HCEC 1CT (cell line): ENCODE measurements at regions not wholly inside any gene's neighbourhood (a gene's known extent, or its start where the extent isn't known, plus 50 kb on each side); places are given as distances from the start of the nearest gene placed in this dataset.
"Not testable (repeated sequence)": the region's sequence is repeated elsewhere in the genome, so short reads cannot be mapped to it uniquely, and the experiment has no call there.

Experiments used
- DNase-seq: peaks from one replicate; pipeline ENCODE4 v3.0.0-alpha.2; 2017

DNA sequence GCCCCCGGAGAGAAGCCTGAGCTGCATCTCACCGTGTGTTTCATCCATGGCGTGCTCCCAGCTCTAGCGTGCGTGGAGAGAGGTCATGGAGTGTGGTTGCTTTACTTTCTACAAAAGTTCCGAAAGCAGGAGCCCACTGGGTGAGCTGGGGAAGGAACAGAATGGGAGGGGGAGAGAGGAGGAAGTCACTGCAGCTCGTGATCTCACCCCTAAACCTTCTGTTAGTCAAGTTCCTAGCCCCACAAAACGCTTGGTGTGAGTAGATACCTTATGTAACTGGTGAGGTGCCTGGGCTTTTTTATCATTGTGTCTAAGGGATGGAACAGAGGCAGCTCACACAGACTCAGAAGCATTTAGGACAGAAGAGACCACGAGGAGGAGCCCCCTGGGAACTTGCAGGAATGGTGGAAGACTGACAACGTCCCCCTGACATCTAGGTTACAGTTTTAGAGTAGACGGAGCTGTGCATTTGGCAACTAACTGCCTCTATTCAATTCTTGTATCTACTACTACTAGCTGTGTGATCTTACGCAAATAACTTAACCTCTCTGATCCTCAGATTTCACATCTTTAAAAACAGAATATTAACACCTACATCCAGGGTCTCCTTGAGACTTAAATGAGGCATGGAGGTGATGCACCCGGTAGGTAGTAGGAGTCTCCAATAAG is 123.3 kb downstream of the ARL4C start:
- DNase-seq, result no peak

DNA sequence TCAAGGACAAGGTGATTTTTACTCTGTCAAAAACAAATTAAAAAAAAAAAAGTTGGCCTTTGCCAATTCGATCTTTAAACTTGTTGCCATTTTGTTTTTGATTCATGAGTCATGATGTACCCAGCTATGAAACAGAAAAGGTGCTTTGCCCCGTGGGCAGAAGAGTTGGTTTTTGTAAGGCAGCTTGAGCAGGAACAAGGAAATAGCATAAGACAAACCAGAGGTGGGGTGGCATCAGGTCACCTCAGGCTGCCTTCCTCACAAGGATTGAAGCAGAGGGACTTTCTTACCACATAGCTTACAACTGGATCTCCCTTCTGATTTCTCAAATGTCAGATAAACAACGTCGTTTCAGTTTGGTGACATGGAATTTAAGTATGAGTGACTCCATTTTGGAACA is 123.8 kb downstream of the ARL4C start:
- no peak for DNase-seq

- no peak for DNase-seq
Observed at GRCh38 chr2:234372506-234372905, 124.4 kb downstream of the ARL4C start.

DNA sequence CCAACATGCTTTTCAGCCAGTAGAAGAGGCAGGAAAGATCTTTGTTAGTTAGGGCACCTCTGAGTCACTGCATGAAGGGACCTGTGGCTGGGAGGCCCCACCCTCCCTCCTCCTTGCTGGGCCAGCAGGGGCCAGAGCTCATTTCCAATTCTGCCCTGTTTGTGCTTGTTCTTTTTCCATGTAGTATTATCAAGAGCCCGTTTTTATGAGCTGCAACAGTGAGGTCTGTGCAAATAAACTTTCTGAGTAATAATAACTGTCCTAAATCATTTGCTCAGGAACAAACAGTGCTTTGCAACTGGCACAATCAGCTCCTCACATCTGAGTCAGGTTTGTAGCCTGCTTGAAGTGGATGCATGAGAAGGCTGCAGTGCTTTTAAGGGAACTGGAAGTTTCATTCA is 128.0 kb downstream of the ARL4C start:
- peak; percentile 41 for DNase-seq

DNA sequence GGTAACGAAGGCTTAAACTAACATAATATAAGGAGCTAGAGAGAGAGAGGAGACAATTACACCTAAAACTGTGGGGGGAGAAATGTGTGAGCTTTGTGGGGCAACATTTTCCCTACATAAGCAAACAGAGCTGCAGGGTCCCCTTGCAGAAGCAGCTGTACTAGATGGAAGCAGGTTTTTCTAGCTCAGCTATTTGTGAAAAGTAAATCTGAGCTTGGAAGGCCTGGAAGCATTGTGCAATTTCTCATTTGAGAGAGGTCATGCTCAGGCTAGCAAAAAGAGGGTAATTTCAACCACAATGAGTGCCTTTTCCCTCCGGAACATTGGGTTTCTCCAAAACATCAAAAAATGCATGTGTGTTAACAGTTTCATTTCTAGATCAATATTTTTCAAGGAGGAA is 130.0 kb downstream of the ARL4C start:
- no peak for DNase-seq

DNA sequence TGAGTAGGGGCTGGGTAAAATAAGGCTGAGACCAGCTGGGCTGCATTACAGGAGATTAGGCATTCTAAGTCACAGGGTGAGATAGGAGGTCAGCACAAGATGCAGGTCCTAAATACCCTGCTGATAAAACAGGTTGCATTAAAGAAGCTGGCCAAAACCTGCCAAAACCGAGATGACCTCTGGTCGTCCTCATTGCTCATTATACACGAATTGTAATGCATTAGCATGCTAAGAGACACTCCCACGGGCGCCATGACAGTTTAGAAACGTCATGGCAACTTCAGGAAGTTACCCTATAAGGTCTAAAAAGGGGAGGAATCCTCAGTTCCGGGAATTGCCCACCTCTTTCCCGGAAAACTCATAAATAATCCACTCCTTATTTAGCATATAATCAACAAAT is 132.2 kb downstream of the ARL4C start:
- DNase-seq, result no peak

DNA sequence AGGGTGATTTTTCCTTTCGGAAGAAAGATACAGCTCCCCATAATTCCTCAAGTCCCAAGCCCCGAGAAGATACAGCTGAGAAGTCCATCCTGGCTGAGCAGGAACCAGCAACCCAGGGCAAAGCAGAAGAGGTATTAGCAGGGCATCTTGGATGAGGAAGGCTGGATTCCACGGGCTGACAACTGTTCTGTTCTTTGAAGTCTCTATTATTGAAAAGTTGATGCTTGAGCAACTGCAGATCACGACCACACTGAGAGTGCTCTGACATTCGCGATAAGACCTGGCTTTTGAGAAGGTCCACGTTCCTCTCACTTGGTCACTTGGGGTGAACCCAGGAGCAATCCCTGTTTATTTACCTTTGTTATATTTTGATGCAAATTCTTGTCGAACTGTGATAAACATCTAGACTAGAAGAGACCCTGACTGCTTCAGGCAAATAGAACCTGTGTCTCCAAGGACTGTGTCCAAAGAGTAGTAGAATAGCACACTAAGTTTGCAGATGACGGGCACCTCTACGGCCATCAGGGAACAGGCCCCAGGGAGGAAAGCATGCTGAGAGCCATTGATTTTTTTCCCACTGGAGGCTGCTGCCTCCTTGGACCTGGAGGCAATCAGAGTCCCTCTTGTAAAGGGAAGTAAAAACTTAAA is 133.1 kb downstream of the ARL4C start:
- DNase-seq, result no peak

DNA sequence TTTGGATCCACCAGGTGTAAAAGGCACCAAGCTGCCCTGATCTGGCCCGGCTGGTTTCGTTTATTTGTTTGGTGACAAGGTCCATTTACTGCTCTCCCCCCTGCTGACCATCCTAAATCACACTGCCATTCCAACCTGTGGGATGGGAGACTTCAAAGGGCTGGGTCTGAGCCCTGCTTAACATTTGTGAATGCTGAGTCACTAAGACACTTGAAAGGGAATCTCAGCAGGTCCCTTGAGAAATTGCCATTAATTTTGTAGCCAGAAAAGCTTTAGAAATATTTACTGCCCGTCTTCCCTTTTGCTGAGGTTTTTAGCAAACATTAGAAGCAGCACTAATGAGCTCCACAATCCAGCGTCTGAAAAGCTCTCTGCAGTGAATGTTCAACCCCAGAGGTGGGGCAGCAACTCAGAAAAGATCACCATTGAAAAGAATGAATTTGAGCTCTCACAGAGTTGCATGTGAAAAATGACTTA is 133.8 kb downstream of the ARL4C start:
- peak; percentile 21 for DNase-seq

DNA sequence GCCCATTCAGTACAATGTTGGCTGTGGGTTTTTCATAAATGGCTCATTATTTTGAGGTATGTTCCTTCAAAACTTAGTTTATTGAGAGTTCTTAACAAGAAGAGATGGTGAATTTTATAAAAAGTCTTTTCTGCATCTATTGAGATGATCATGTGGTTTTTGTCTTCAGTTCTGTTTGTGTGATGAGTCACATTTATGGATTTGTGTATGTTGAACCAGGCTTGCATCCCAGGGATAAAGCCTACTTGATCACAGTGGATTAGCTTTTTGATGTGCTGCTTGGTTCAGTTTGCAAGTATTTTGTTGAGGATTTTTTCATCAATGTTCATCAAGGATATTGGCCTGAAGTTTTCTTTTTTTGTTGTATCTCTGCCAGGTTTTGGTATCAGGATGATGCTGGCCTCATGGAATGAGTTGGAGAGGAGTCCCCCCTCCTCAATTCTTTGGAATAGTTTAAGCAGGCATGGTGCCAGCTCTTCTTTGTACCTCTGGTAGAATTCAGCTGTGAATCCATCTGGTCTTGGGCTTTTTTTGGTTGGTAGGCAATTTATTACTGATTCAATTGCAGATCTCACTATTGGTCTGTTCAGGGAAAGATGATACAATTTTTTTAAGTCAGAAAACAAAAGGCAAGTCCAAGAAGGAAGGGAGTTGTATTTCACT is 136.4 kb downstream of the ARL4C start:
- peak; percentile 61 for DNase-seq

DNA sequence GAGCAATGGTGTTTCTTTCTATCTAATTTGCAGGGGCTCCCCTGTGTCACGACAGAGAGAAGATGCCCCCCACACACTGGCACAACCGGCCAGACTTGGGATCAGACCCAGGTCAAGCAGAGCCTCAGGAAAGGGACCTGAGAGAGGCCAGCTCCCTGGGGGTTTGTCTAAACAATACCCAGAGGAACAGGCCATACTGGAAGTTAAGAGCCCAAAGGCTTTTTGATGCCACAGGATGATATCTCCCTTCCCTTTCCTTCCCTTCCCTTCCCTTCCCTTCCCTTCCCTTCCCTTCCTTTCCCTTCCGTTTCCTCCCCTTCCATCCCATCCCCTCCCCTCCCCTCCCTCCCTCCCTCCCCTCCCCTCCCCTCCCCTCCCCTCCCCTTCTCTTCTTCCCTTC is 139.2 kb downstream of the ARL4C start:
- DNase-seq, result no peak

GRCh38 chr2:234355808-234356365 is 141.0 kb downstream of the ARL4C start:
- DNase-seq, result no peak

- DNase-seq, result no peak
Observed at GRCh38 chr2:234355021-234355720, 141.7 kb downstream of the ARL4C start.

DNA sequence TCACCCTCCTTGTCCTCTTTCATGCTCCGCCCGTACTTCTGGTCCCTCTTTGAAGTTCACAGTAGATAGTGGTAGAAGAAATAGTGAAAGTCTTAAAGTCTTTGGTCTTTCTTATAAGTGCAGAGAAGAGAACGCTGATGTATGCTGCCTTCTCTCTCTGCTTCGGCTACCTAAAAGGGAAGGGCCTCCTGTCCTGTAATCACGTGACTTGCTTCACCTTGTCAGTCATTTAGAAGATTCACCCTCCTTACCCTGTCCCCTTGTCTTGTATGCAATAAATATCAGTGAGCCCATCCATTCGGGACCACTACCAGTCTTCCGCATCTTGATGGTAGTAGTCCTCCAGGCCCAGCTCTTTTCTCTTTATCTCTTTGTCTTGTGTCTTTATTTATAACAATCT is 144.6 kb downstream of the ARL4C start:
- no peak for DNase-seq

DNA sequence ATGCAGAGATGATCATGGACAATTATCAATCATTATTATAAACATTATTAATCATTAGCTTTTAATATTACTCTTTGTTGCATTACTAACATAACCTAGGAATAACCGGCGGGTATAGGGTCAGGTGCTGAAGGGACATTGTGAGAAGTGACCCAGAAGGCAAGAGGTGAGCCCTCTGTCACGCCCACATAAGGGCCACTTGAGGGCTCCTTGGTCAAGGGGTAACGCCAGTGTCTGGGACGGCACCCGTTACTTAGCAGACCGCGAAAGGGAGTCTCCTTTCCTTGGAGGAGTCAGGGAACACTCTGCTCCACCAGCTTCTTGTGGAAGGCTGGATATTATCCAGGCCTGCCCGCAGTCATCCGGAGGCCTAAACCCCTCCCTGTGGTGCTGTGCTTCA is 145.0 kb downstream of the ARL4C start:
- DNase-seq, result not testable (repeated sequence)

DNA sequence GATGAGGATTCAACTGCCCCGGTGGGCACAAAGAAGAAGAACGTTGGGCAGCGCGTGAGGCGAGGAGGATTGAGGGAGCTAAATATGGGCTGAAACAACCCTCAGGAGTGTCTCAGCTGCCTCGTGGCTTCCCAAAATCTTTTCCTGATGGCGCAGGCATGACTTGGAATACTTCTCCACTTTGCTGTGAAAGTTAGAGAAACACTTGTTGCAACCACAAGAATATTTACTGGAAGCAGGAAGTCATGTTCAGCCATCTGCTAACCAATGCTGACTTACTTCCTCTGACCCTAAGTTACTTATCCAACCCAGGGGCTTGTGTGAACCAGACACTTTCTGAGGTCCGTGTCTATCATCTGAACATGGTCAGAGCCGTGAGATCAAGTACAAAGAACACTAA is 148.8 kb downstream of the ARL4C start:
- no peak for DNase-seq

GRCh38 chr2:234345921-234346320 is 151.0 kb downstream of the ARL4C start:
- no peak for DNase-seq

- DNase-seq, result no peak
Observed at GRCh38 chr2:234344012-234344411, 152.9 kb downstream of the ARL4C start.

GRCh38 chr2:234343372-234343771 is 153.5 kb downstream of the ARL4C start:
- DNase-seq, result no peak

GRCh38 chr2:234341306-234341985 is 155.4 kb downstream of the ARL4C start:
- no peak for DNase-seq

GRCh38 chr2:234339501-234339900 is 157.4 kb downstream of the ARL4C start:
- no peak for DNase-seq

DNA sequence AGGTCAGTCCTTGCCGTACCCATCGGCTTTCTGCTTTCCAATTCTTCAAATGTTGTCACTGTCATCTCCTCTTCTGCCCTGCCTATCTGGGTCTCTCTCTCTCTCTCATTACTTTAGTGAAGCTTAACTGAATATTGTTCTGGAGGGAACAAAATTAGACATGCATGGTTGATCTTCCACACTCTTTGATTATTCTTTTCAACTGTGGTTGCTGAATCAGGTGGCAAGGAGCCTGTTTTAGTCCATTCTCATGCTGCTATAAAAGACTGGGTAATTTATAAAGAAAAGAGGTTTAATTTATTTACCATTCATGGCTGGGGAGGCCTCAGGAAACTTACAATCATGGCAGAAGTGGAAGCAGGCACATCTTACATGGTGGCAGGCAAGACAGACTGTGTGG is 157.9 kb downstream of the ARL4C start:
- DNase-seq, result no peak

GRCh38 chr2:234335661-234336228 is 161.1 kb downstream of the ARL4C start:
- DNase-seq, result peak; percentile 54
